ENCODE measurements at regions not wholly inside any gene's neighbourhood (a gene's known extent, or its start where the extent isn't known, plus 50 kb on each side); places are given as distances from the start of the nearest gene placed in this dataset.
"Not testable (repeated sequence)": the region's sequence is repeated elsewhere in the genome, so short reads cannot be mapped to it uniquely, and the experiment has no call there.

GRCh38 chr17:28256881-28257280 is 62.1 kb upstream of the TMEM97 start:
- in situ Hi-C loops (cut with MboI; ENCODE audit: low pct_unique_long_range_greater_than_20kb, low sequenced_read_pairs, unreplicated experiment) = loop anchor here (25.0 kb wide), 1 partner anchor 445 kb away; the partner anchor contains the start of gene NOS2
- DNase-seq (ENCODE audit: low spot score) = no peak
- TF ChIP-seq, protein P1, sequence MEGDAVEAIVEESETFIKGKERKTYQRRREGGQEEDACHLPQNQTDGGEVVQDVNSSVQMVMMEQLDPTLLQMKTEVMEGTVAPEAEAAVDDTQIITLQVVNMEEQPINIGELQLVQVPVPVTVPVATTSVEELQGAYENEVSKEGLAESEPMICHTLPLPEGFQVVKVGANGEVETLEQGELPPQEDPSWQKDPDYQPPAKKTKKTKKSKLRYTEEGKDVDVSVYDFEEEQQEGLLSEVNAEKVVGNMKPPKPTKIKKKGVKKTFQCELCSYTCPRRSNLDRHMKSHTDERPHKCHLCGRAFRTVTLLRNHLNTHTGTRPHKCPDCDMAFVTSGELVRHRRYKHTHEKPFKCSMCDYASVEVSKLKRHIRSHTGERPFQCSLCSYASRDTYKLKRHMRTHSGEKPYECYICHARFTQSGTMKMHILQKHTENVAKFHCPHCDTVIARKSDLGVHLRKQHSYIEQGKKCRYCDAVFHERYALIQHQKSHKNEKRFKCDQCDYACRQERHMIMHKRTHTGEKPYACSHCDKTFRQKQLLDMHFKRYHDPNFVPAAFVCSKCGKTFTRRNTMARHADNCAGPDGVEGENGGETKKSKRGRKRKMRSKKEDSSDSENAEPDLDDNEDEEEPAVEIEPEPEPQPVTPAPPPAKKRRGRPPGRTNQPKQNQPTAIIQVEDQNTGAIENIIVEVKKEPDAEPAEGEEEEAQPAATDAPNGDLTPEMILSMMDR (IDR thresholded peaks at IDR 0.05; ENCODE audit: extremely low read depth, insufficient read depth, missing control alignments) = no peak

GRCh38 chr17:28258347-28258887 is 60.6 kb upstream of the TMEM97 start:
- DNase-seq (ENCODE audit: low spot score) = no peak
- in situ Hi-C loops (cut with MboI; ENCODE audit: low pct_unique_long_range_greater_than_20kb, low sequenced_read_pairs, unreplicated experiment) = loop anchor here (25.0 kb wide), 1 partner anchor 446 kb away; the partner anchor contains the start of gene NOS2
- TF ChIP-seq, protein P1 (IDR thresholded peaks at IDR 0.05; ENCODE audit: extremely low read depth, insufficient read depth, missing control alignments) = no peak

- in situ Hi-C loops (cut with MboI; ENCODE audit: low pct_unique_long_range_greater_than_20kb, low sequenced_read_pairs, unreplicated experiment) = loop anchor here (25.0 kb wide), 1 partner anchor 449 kb away; the partner anchor contains the start of gene NOS2
- TF ChIP-seq, protein P1 (IDR thresholded peaks at IDR 0.05; ENCODE audit: extremely low read depth, insufficient read depth, missing control alignments) = no peak
- no peak for DNase-seq (ENCODE audit: low spot score)
Measured at GRCh38 chr17:28261219-28261618, 57.8 kb upstream of the TMEM97 start.

- in situ Hi-C loops (cut with MboI; ENCODE audit: low pct_unique_long_range_greater_than_20kb, low sequenced_read_pairs, unreplicated experiment) = loop anchor here (25.0 kb wide), 1 partner anchor 450 kb away; the partner anchor contains the start of gene NOS2
- DNase-seq (ENCODE audit: low spot score) = not testable (repeated sequence)
Measured at GRCh38 chr17:28262123-28262745, 56.8 kb upstream of the TMEM97 start.

GRCh38 chr17:28264902-28265548 is 54.0 kb upstream of the TMEM97 start:
- in situ Hi-C loops (cut with MboI; ENCODE audit: low pct_unique_long_range_greater_than_20kb, low sequenced_read_pairs, unreplicated experiment) = loop anchor here (25.0 kb wide), 1 partner anchor 453 kb away; the partner anchor contains the start of gene NOS2
- not testable (repeated sequence) for DNase-seq (ENCODE audit: low spot score)

GRCh38 chr17:28265856-28266546 is 53.0 kb upstream of the TMEM97 start:
- not testable (repeated sequence) for DNase-seq (ENCODE audit: low spot score)
- in situ Hi-C loops (cut with MboI; ENCODE audit: low pct_unique_long_range_greater_than_20kb, low sequenced_read_pairs, unreplicated experiment) = loop anchor here (25.0 kb wide), 1 partner anchor 454 kb away; the partner anchor contains the start of gene NOS2

- not testable (repeated sequence) for DNase-seq (ENCODE audit: low spot score)
- in situ Hi-C loops (cut with MboI; ENCODE audit: low pct_unique_long_range_greater_than_20kb, low sequenced_read_pairs, unreplicated experiment) = loop anchor here (25.0 kb wide), 1 partner anchor 454 kb away; the partner anchor contains the start of gene NOS2
Measured at GRCh38 chr17:28266547-28266920, 52.5 kb upstream of the TMEM97 start.

GRCh38 chr17:28266926-28267719 is 51.9 kb upstream of the TMEM97 start:
- in situ Hi-C loops (cut with MboI; ENCODE audit: low pct_unique_long_range_greater_than_20kb, low sequenced_read_pairs, unreplicated experiment) = loop anchor here (25.0 kb wide), 1 partner anchor 455 kb away; the partner anchor contains the start of gene NOS2
- DNase-seq (ENCODE audit: low spot score) = not testable (repeated sequence)
